ENCODE measurements at regions not wholly inside any gene's neighbourhood (a gene's known extent, or its start where the extent isn't known, plus 50 kb on each side); places are given as distances from the start of the nearest gene placed in this dataset.
"Not testable (repeated sequence)": the region's sequence is repeated elsewhere in the genome, so short reads cannot be mapped to it uniquely, and the experiment has no call there.

DNA sequence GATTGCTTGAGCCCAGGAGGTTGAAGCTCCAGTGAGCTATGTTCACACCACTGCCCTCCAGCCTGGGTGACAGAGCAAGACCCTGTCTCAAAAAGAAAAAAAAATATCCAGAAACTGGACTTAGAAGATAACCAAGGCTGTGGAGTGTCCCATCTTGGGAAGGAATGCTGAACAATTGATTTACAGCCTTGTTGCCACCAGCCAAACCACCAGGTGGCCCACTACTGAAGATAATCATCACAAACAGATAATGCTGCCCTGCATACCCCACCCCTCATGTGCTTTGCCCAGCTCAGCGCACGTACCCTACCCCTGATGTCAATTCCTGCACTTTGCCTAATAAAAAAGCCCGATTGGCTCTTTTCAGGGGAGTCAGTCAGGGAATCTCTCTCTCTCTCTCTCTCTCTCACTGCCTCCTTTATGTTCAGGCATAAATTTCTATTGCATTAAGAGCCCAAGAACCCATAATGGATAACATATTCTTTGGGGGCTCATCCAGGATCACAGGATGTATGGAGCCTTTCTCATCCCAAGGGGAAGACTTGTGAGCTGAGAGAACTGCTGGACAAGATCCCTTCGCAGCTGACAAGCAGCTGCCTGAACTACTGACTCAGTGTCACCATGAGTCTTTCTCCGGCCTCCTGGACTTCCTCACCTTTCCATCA is 166.4 kb downstream of the CD24 start:
- WGBS, 2 donors, result 95 to 97% methylated on average over 5 of the region's 5 CpGs
- H3K4me1 ChIP-seq (ENCODE audit: control insufficient read depth in 2 of 2, insufficient read depth in 2 of 2, low read length in 1 of 2), result no peaks in the 10 kb centered on the region
- H3K9me3 ChIP-seq (ENCODE audit: control insufficient read depth in 2 of 2, insufficient read depth in 1 of 2, low read depth in 1 of 2, low read length in 1 of 2), result peaks cover 2 to 11% of the 10 kb centered on the region in 2 donors
- H3K27me3 ChIP-seq (ENCODE audit: control insufficient read depth in 1 of 2, insufficient read depth in 2 of 2, low read length in 2 of 2), result no peaks in the 10 kb centered on the region
- H3K36me3 ChIP-seq (ENCODE audit: control insufficient read depth in 2 of 2, insufficient read depth in 2 of 2, low read length in 1 of 2), result no peaks in the 10 kb centered on the region
- no peak overlapping the region for H3K4me3 ChIP-seq (ENCODE audit: low read depth in 1 of 2, low read length in 2 of 2)
- no peak overlapping the region for H3K27ac ChIP-seq (ENCODE audit: low read depth in 2 of 2, low read length in 1 of 2)

DNA sequence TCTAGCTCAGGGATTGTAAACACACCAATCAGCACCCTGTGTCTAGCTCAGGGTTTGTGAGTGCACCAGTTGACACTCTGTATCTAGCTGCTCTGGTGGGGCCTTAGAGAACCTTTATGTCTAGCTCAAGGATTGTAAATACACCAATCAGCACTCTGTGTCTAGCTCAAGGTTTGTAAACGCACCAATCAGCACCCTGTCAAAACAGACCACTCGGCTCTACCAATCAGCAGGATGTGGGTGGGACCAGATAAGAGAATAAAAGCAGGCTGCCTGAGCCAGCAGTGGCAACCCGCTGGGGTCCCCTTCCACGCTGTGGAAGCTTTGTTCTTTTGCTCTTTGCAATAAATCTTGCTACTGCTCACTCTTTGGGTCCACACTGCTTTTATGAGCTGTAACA is 168.3 kb downstream of the CD24 start:
- H3K4me3 ChIP-seq (ENCODE audit: low read depth in 1 of 2, low read length in 2 of 2); H3K4me1 ChIP-seq (ENCODE audit: control insufficient read depth in 2 of 2, insufficient read depth in 2 of 2, low read length in 1 of 2); H3K27ac ChIP-seq (ENCODE audit: low read depth in 2 of 2, low read length in 1 of 2); H3K27me3 ChIP-seq (ENCODE audit: control insufficient read depth in 1 of 2, insufficient read depth in 2 of 2, low read length in 2 of 2); H3K36me3 ChIP-seq (ENCODE audit: control insufficient read depth in 2 of 2, insufficient read depth in 2 of 2, low read length in 1 of 2): not testable (repeated sequence)
- WGBS, 2 donors, result 88% methylated on average over 3 to 4 of the region's 4 CpGs
- H3K9me3 ChIP-seq (ENCODE audit: control insufficient read depth in 2 of 2, insufficient read depth in 1 of 2, low read depth in 1 of 2, low read length in 1 of 2), result peaks cover 2 to 11% of the 10 kb centered on the region in 2 donors

DNA sequence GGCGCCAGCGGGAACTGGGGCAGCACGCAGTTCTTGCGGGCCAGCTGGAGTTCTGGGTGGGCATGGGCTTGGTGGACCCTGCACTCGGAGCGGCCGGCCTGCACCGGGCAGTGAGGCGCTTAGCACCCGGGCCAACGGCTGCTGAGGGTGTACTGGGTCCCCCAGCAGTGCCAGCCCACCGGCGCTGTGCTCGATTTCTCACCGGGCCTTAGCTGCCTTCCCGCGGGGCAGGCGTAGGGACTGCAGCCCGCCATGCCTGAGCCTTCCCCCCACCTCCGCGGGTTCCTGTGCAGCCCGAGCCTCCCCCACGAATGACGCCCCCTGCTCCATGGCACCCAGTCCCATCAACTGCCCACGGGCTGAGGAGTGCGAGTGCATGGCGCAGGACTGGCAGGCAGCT is 168.8 kb downstream of the CD24 start:
- H3K36me3 ChIP-seq (ENCODE audit: control insufficient read depth in 2 of 2, insufficient read depth in 2 of 2, low read length in 1 of 2), result no peaks in the 10 kb centered on the region
- H3K27me3 ChIP-seq (ENCODE audit: control insufficient read depth in 1 of 2, insufficient read depth in 2 of 2, low read length in 2 of 2), result no peaks in the 10 kb centered on the region
- peaks cover 2 to 11% of the 10 kb centered on the region in 2 donors for H3K9me3 ChIP-seq (ENCODE audit: control insufficient read depth in 2 of 2, insufficient read depth in 1 of 2, low read depth in 1 of 2, low read length in 1 of 2)
- H3K4me3 ChIP-seq (ENCODE audit: low read depth in 1 of 2, low read length in 2 of 2), result no peak overlapping the region
- no peaks in the 10 kb centered on the region for H3K4me1 ChIP-seq (ENCODE audit: control insufficient read depth in 2 of 2, insufficient read depth in 2 of 2, low read length in 1 of 2)
- H3K27ac ChIP-seq (ENCODE audit: low read depth in 2 of 2, low read length in 1 of 2), result no peak overlapping the region
- WGBS, 2 donors, result 86 to 93% methylated on average over 17 to 27 of the region's 27 CpGs

DNA sequence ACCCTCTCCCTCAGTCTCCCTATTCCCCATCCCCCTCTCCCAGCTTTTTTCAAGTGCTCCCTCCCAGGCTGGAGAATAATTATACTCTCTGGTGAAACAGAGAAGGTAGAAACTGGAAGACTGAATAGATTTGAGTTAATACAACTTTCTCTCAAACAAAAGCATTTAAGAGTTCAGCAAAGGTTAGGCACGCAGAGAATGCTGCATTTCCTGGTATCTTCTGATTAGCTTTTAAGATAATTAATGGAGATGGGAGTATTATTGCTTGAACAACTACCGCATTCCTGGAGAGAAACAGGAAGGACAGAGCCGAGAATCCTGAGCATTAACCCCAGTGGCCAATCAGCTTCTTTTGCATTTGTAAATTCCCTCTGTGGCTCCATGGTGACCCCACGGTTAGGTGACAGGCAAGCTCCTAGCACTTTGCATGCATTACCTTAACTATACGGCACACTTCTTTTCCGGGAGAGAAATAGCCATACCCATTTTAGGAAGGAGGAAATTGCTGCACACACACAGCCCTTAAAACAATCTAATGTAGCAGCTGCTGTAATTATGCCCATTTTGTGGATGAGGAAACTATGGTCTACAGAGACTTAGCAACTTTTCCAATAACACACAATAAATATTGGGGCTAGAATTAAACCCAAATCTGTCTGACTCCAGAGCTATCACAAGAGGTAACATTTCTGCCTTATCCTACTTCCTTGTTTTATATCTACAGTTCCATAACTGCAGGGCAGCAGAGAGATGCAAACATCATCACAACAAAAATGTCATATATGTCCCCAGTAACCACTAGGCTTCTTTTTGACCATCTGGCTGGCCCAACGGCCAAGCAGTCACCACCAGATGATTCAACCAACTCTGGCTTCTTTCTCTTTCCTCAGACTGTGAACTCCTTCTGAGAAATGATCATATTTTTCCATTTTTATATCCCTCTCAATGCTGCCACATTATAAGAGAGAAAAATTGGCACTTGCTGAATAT is 169.9 kb downstream of the CD24 start:
- H3K9me3 ChIP-seq (ENCODE audit: control insufficient read depth in 2 of 2, insufficient read depth in 1 of 2, low read depth in 1 of 2, low read length in 1 of 2), result peaks cover 2 to 11% of the 10 kb centered on the region in 2 donors
- no peak overlapping the region for H3K27ac ChIP-seq (ENCODE audit: low read depth in 2 of 2, low read length in 1 of 2)
- H3K27me3 ChIP-seq (ENCODE audit: control insufficient read depth in 1 of 2, insufficient read depth in 2 of 2, low read length in 2 of 2), result no peaks in the 10 kb centered on the region
- H3K4me1 ChIP-seq (ENCODE audit: control insufficient read depth in 2 of 2, insufficient read depth in 2 of 2, low read length in 1 of 2), result no peaks in the 10 kb centered on the region
- WGBS, 2 donors, result 39 to 52% methylated on average over 7 of the region's 7 CpGs
- H3K36me3 ChIP-seq (ENCODE audit: control insufficient read depth in 2 of 2, insufficient read depth in 2 of 2, low read length in 1 of 2), result no peaks in the 10 kb centered on the region
- H3K4me3 ChIP-seq (ENCODE audit: low read depth in 1 of 2, low read length in 2 of 2), result no peak overlapping the region

- H3K27me3 ChIP-seq (ENCODE audit: control insufficient read depth in 1 of 2, insufficient read depth in 2 of 2, low read length in 2 of 2), result no peaks in the 10 kb centered on the region
- H3K4me3 ChIP-seq (ENCODE audit: low read depth in 1 of 2, low read length in 2 of 2), result no peak overlapping the region
- no peaks in the 10 kb centered on the region for H3K36me3 ChIP-seq (ENCODE audit: control insufficient read depth in 2 of 2, insufficient read depth in 2 of 2, low read length in 1 of 2)
- H3K9me3 ChIP-seq (ENCODE audit: control insufficient read depth in 2 of 2, insufficient read depth in 1 of 2, low read depth in 1 of 2, low read length in 1 of 2), result peaks cover 0 to 7% of the 10 kb centered on the region in 2 donors
- 82 to 84% methylated on average over 1 of the region's 1 CpG for WGBS, 2 donors
- H3K4me1 ChIP-seq (ENCODE audit: control insufficient read depth in 2 of 2, insufficient read depth in 2 of 2, low read length in 1 of 2), result no peaks in the 10 kb centered on the region
- no peak overlapping the region for H3K27ac ChIP-seq (ENCODE audit: low read depth in 2 of 2, low read length in 1 of 2)
Observed at GRCh38 chr6:106803188-106803587, 171.3 kb downstream of the CD24 start.

GRCh38 chr6:106802139-106802538 is 172.4 kb downstream of the CD24 start:
- 67 to 78% methylated on average over 5 of the region's 5 CpGs for WGBS, 2 donors
- H3K4me3 ChIP-seq (ENCODE audit: low read depth in 1 of 2, low read length in 2 of 2), result no peak overlapping the region

GRCh38 chr6:106801256-106801655 is 171.9 kb downstream of the QRSL1 start:
- no peaks in the 10 kb centered on the region for H3K27me3 ChIP-seq (ENCODE audit: control insufficient read depth in 1 of 2, insufficient read depth in 2 of 2, low read length in 2 of 2)
- no peak overlapping the region for H3K4me3 ChIP-seq (ENCODE audit: low read depth in 1 of 2, low read length in 2 of 2)
- H3K27ac ChIP-seq (ENCODE audit: low read depth in 2 of 2, low read length in 1 of 2), result no peak overlapping the region
- H3K9me3 ChIP-seq (ENCODE audit: control insufficient read depth in 2 of 2, insufficient read depth in 1 of 2, low read depth in 1 of 2, low read length in 1 of 2), result no peaks in the 10 kb centered on the region
- H3K36me3 ChIP-seq (ENCODE audit: control insufficient read depth in 2 of 2, insufficient read depth in 2 of 2, low read length in 1 of 2), result no peaks in the 10 kb centered on the region
- H3K4me1 ChIP-seq (ENCODE audit: control insufficient read depth in 2 of 2, insufficient read depth in 2 of 2, low read length in 1 of 2), result no peaks in the 10 kb centered on the region
- WGBS, 2 donors, result 93 to 94% methylated on average over 8 of the region's 8 CpGs

More at GRCh38 chr6:106802139-106802538, 172.4 kb downstream of the CD24 start:
- Histone ChIP-seq H3K4me1 (ENCODE audit: control insufficient read depth in 2 of 2, insufficient read depth in 2 of 2, low read length in 1 of 2) (no peaks in the 10 kb centered on the region), H3K9me3 (ENCODE audit: control insufficient read depth in 2 of 2, insufficient read depth in 1 of 2, low read depth in 1 of 2, low read length in 1 of 2) (no peaks in the 10 kb centered on the region), H3K27me3 (ENCODE audit: control insufficient read depth in 1 of 2, insufficient read depth in 2 of 2, low read length in 2 of 2) (no peaks in the 10 kb centered on the region), H3K27ac (ENCODE audit: low read depth in 2 of 2, low read length in 1 of 2) (no peak overlapping the region), H3K36me3 (ENCODE audit: control insufficient read depth in 2 of 2, insufficient read depth in 2 of 2, low read length in 1 of 2) (no peaks in the 10 kb centered on the region)

GRCh38 chr6:106800379-106800778 is 171.0 kb downstream of the QRSL1 start:
- H3K27ac ChIP-seq (ENCODE audit: low read depth in 2 of 2, low read length in 1 of 2), result peak overlapping the region; percentile 79 to 83
- no peak overlapping the region for H3K4me3 ChIP-seq (ENCODE audit: low read depth in 1 of 2, low read length in 2 of 2)
- no peaks in the 10 kb centered on the region for H3K36me3 ChIP-seq (ENCODE audit: control insufficient read depth in 2 of 2, insufficient read depth in 2 of 2, low read length in 1 of 2)

GRCh38 chr6:106799031-106799894 is 169.9 kb downstream of the QRSL1 start:
- Histone ChIP-seq H3K27me3 (ENCODE audit: control insufficient read depth in 1 of 2, insufficient read depth in 2 of 2, low read length in 2 of 2) (no peaks in the 10 kb centered on the region), H3K9me3 (ENCODE audit: control insufficient read depth in 2 of 2, insufficient read depth in 1 of 2, low read depth in 1 of 2, low read length in 1 of 2) (no peaks in the 10 kb centered on the region), H3K4me1 (ENCODE audit: control insufficient read depth in 2 of 2, insufficient read depth in 2 of 2, low read length in 1 of 2) (no peaks in the 10 kb centered on the region), H3K27ac (ENCODE audit: low read depth in 2 of 2, low read length in 1 of 2) (peak overlapping the region; percentile 79 to 90), H3K36me3 (ENCODE audit: control insufficient read depth in 2 of 2, insufficient read depth in 2 of 2, low read length in 1 of 2) (no peaks in the 10 kb centered on the region), H3K4me3 (ENCODE audit: low read depth in 1 of 2, low read length in 2 of 2) (no peak overlapping the region)
- WGBS, 2 donors, result 30 to 32% methylated on average over 8 of the region's 8 CpGs

More at GRCh38 chr6:106800379-106800778, 171.0 kb downstream of the QRSL1 start:
- Histone ChIP-seq H3K9me3 (ENCODE audit: control insufficient read depth in 2 of 2, insufficient read depth in 1 of 2, low read depth in 1 of 2, low read length in 1 of 2) (no peaks in the 10 kb centered on the region), H3K4me1 (ENCODE audit: control insufficient read depth in 2 of 2, insufficient read depth in 2 of 2, low read length in 1 of 2) (no peaks in the 10 kb centered on the region), H3K27me3 (ENCODE audit: control insufficient read depth in 1 of 2, insufficient read depth in 2 of 2, low read length in 2 of 2) (no peaks in the 10 kb centered on the region)
- 55 to 70% methylated on average over 5 of the region's 5 CpGs for WGBS, 2 donors
